HCT116 (cell line): ENCODE measurements at regions not wholly inside any gene's neighbourhood (a gene's known extent, or its start where the extent isn't known, plus 50 kb on each side); places are given as distances from the start of the nearest gene placed in this dataset.

Experiments used
- ATAC-seq: fragments of 200-7000 bp; cut with Tn5 transposase; 2 replicates; pipeline ENCODE4 v1.9.1; 2020; ENCODE audit warnings: mild to moderate bottlenecking, moderate library complexity
- BruUV-seq: library from RNA; stranded (reverse); fragments of 400-500 nt; replicated peaks from 2 replicates; lab custom pipeline; 2021; lab: Mats Ljungman, UMichigan
- CTCF ChIA-PET: fragments of 300-600 bp; sonication (Branson Sonifier 250); formaldehyde crosslinking; loops from one replicate; lab custom pipeline; 2021; ENCODE audit warnings: antibody characterized with exemption; lab: Charles Lee
- POLR2A ChIA-PET: fragments of 300-600, 350-600 bp; sonication (Branson Sonifier 250); formaldehyde crosslinking; loops from one replicate; lab custom pipeline; 2021; ENCODE audit warnings: antibody characterized with exemption; lab: Charles Lee
- RAD21 ChIA-PET, 2 experiments: fragments of 300-600 bp; sonication (Branson Sonifier 250); formaldehyde crosslinking; loops; one replicate each; lab custom pipeline; 2023; ENCODE audit warnings: low total read pairs in 2 of 2; ENCODE audit not compliant: uncharacterized antibody in 2 of 2, unreplicated experiment in 2 of 2, low non-redundant PET in 1 of 2; lab: Charles Lee
- DNase-seq: peaks from one replicate; pipeline ENCODE4 v3.0.0-alpha.2; 2010; ENCODE audit warnings: low read depth, low spot score
- H2AFZ ChIP-seq: fragments of 200-600 bp; shearing (Covaris generic), sonication (generic); 2 replicates; pipeline ENCODE4 v1.6.1; 2017; ENCODE audit warnings: low read depth, mixed run types, mixed read lengths, antibody characterized with exemption, low read length; ENCODE audit not compliant: poor library complexity, severe bottlenecking
- H3K27ac ChIP-seq: 2 replicates; pipeline ENCODE4 v1.5.1; 2012; ENCODE audit warnings: low read depth, low read length
- H3K27me3 ChIP-seq: fragments of 200-600 bp; sonication (generic); 2 replicates; pipeline ENCODE4 v1.6.1; 2016; ENCODE audit warnings: mixed run types, low read length, mixed read lengths; ENCODE audit not compliant: insufficient read depth
- H3K36me3 ChIP-seq, 2 experiments: fragments of 200-500 bp in 1 of 2; fragments of 200-600 bp in 1 of 2; sonication (Bioruptor generic) in 1 of 2; sonication (generic) in 1 of 2; 2 replicates each; pipeline versions ENCODE4 v1.5.1 to v1.6.1; 2014 to 2016; ENCODE audit warnings: low read length in 2 of 2, inconsistent platforms in 1 of 2, mixed read lengths in 1 of 2, mixed run types in 1 of 2; ENCODE audit not compliant: insufficient read depth in 2 of 2, control insufficient read depth in 1 of 2
- H3K4me1 ChIP-seq, 2 experiments: fragments of 200-600 bp in 1 of 2; sonication (generic) in 1 of 2; 2 replicates each; pipeline versions ENCODE4 v1.5.1 to v1.6.1; 2012 to 2017; ENCODE audit warnings: low read length in 2 of 2, inconsistent platforms in 1 of 2, mild to moderate bottlenecking in 1 of 2, mixed read lengths in 1 of 2, mixed run types in 1 of 2, moderate library complexity in 1 of 2; ENCODE audit not compliant: insufficient read depth in 2 of 2, control insufficient read depth in 1 of 2
- H3K4me2 ChIP-seq: fragments of 200-600 bp; sonication (generic); 2 replicates; pipeline ENCODE4 v1.6.1; 2017; ENCODE audit warnings: mixed run types, low read length, mixed read lengths
- H3K4me3 ChIP-seq, 2 experiments: fragments of 200-600 bp in 1 of 2; sonication (generic) in 1 of 2; replicated peaks in 1 of 2; 2 replicates each; pipeline ENCODE4 v1.5.1; 2011 to 2016; ENCODE audit warnings: low read length in 2 of 2, control low read depth in 1 of 2, low read depth in 1 of 2, mild to moderate bottlenecking in 1 of 2, mixed read lengths in 1 of 2, mixed run types in 1 of 2
- H3K79me2 ChIP-seq: fragments of 200-600 bp; sonication (generic); 2 replicates; pipeline ENCODE4 v1.6.1; 2017; ENCODE audit warnings: mild to moderate bottlenecking, mixed run types, low read length, moderate library complexity, mixed read lengths; ENCODE audit not compliant: insufficient read depth
- H3K9ac ChIP-seq: fragments of 200-600 bp; sonication (generic); 2 replicates; pipeline ENCODE4 v1.6.1; 2016; ENCODE audit warnings: low read length, mixed read lengths
- H3K9me2 ChIP-seq: fragments of 200-600 bp; sonication (generic), shearing (Covaris generic); 2 replicates; pipeline ENCODE4 v1.6.1; 2017; ENCODE audit warnings: mixed run types, mild to moderate bottlenecking, moderate library complexity; ENCODE audit not compliant: insufficient read depth
- H3K9me3 ChIP-seq, 2 experiments: fragments of 200-500 bp in 1 of 2; fragments of 200-600 bp in 1 of 2; sonication (Bioruptor generic) in 1 of 2; sonication (generic) in 1 of 2; 2 replicates each; pipeline ENCODE4 v1.6.1; 2014 to 2017; ENCODE audit warnings: low read length in 2 of 2, mixed read lengths in 2 of 2, inconsistent platforms in 1 of 2, low read depth in 1 of 2, mild to moderate bottlenecking in 1 of 2, mixed run types in 1 of 2, moderate library complexity in 1 of 2; ENCODE audit not compliant: control insufficient read depth in 1 of 2, insufficient read depth in 1 of 2
- H4K20me1 ChIP-seq: fragments of 200-600 bp; sonication (generic), shearing (Covaris generic); 2 replicates; pipeline ENCODE4 v1.6.1; 2017; ENCODE audit warnings: mixed run types, mild to moderate bottlenecking, moderate library complexity; ENCODE audit not compliant: insufficient read depth
- ATF3 ChIP-seq: IDR thresholded peaks from 2 replicates; pipeline ENCODE4 v1.6.1; 2012
- CBX3 ChIP-seq: IDR thresholded peaks from 2 replicates; pipeline ENCODE4 v1.6.1; 2012; ENCODE audit warnings: low read depth
- CTCF ChIP-seq, 3 experiments: fragments of 200-600 bp in 1 of 3; sonication (generic) in 1 of 3; IDR thresholded peaks in 2 of 3; conservative IDR thresholded peaks in 1 of 3; 2 replicates each; pipeline ENCODE4 v1.5.1; 2012 to 2017; ENCODE audit warnings: low read depth in 2 of 3, low read length in 2 of 3, antibody characterized with exemption in 1 of 3, borderline replicate concordance in 1 of 3, control low read depth in 1 of 3, mild to moderate bottlenecking in 1 of 3, mixed read lengths in 1 of 3, mixed run types in 1 of 3, moderate library complexity in 1 of 3; ENCODE audit not compliant: insufficient read depth in 1 of 3
- EGR1 ChIP-seq: IDR thresholded peaks from 2 replicates; pipeline ENCODE4 v1.6.1; 2012; ENCODE audit warnings: low read depth
- EZH2 ChIP-seq: fragments of 200-600 bp; sonication (generic); IDR thresholded peaks from 2 replicates; pipeline ENCODE4 v1.6.1; 2017; ENCODE audit warnings: antibody characterized with exemption, mixed run types
- EZH2phosphoT487 ChIP-seq: fragments of 200-600 bp; IDR thresholded peaks from 2 replicates; pipeline ENCODE4 v1.6.1; 2018; ENCODE audit warnings: antibody characterized with exemption, borderline replicate concordance
- FOSL1 ChIP-seq: IDR thresholded peaks from 2 replicates; pipeline ENCODE4 v1.6.1; 2012; ENCODE audit warnings: low read depth
- JUND ChIP-seq: IDR thresholded peaks from 2 replicates; pipeline ENCODE4 v1.6.1; 2012
- MAX ChIP-seq: IDR thresholded peaks from 2 replicates; pipeline ENCODE4 v1.6.1; 2012
- POLR2A ChIP-seq: IDR thresholded peaks from 2 replicates; pipeline ENCODE4 v1.7.0; 2011; ENCODE audit warnings: borderline replicate concordance; ENCODE audit not compliant: insufficient read depth, insufficient read length; ENCODE audit errors: extremely low read depth
- POLR2AphosphoS5 ChIP-seq: IDR thresholded peaks from 2 replicates; pipeline ENCODE4 v1.6.1; 2011; ENCODE audit warnings: mild to moderate bottlenecking, low read depth, low read length, moderate library complexity
- SIN3A ChIP-seq: IDR thresholded peaks from 2 replicates; pipeline ENCODE4 v1.6.1; 2012; ENCODE audit warnings: low read depth
- SP1 ChIP-seq: IDR thresholded peaks from 2 replicates; pipeline ENCODE4 v1.6.1; 2012; ENCODE audit warnings: low read depth
- SRF ChIP-seq: IDR thresholded peaks from 2 replicates; pipeline ENCODE4 v1.6.1; 2012; ENCODE audit warnings: low read depth
- ZBTB33 ChIP-seq: IDR thresholded peaks from 2 replicates; pipeline ENCODE4 v1.6.1; 2011; ENCODE audit warnings: mild to moderate bottlenecking, low read length, moderate library complexity; ENCODE audit not compliant: insufficient replicate concordance; ENCODE audit errors: extremely low read depth
- ZFX ChIP-seq: fragments of 450-650 bp; IDR thresholded peaks from 2 replicates; pipeline ENCODE4 v1.6.1; 2017
- ZNF274 ChIP-seq: fragments of 200-500 bp; sonication (Bioruptor generic); IDR thresholded peaks from 2 replicates; pipeline ENCODE4 v1.6.1; 2014; ENCODE audit warnings: mild to moderate bottlenecking, low read depth, low read length, inconsistent platforms
- intact Hi-C: fragments of 100-400 bp; cut with micrococcal nuclease; formaldehyde crosslinking; loops from 2 replicates; pipeline ENCODE4 v1.10.0; 2022

- H3K9me2 ChIP-seq: no peaks in the 10 kb centered on the region
- no peaks in the 10 kb centered on the region for H3K9me3 ChIP-seq
- CTCF ChIA-PET: no interaction called here
- no peak for ATAC-seq
- no peaks in the 10 kb centered on the region for H3K4me1 ChIP-seq
- POLR2A ChIA-PET: no interaction called here
- BruUV-seq: no TSS peak
- H3K79me2 ChIP-seq: no peaks in the 10 kb centered on the region
- TF ChIP-seq EZH2: no peak
- no peak for TF ChIP-seq FOSL1
- no peak for TF ChIP-seq POLR2A
- TF ChIP-seq JUND: no peak
- TF ChIP-seq ATF3: no peak
- no peak for TF ChIP-seq ZFX
- no peak for TF ChIP-seq CTCF (IDR thresholded peaks at IDR 0.05 in 2 of 3, conservative IDR thresholded peaks at IDR 0.05 in 1 of 3; ENCODE audit: borderline replicate concordance in 1 of 3, insufficient read depth in 1 of 3, low read depth in 2 of 3, low read length in 2 of 3)
- TF ChIP-seq MAX: no peak
- TF ChIP-seq POLR2AphosphoS5: no peak
- no peak for TF ChIP-seq SP1
- TF ChIP-seq ZBTB33: no peak
- no peak for TF ChIP-seq EGR1
- TF ChIP-seq ZNF274: no peak
- no peak for TF ChIP-seq SIN3A
- TF ChIP-seq CBX3: no peak
- no peak for TF ChIP-seq EZH2phosphoT487
- no peak for TF ChIP-seq SRF
- H3K36me3 ChIP-seq: no peaks in the 10 kb centered on the region
- no peak overlapping the region for H3K27ac ChIP-seq
- no peaks in the 10 kb centered on the region for H4K20me1 ChIP-seq
- DNase-seq: no peak
- no peak overlapping the region for H3K4me3 ChIP-seq
- intact Hi-C loops: no loop called here
- H3K4me2 ChIP-seq: no peak overlapping the region
- H2AFZ ChIP-seq: no peak overlapping the region
- H3K27me3 ChIP-seq: no peaks in the 10 kb centered on the region
- no peak overlapping the region for H3K9ac ChIP-seq
- RAD21 ChIA-PET: no interaction called here
Observed at GRCh38 chr2:81984969-81985637, 1680.6 kb upstream of the LRRTM1 start.
